Liver (tissue), 3 donors: ENCODE measurements at regions not wholly inside any gene's neighbourhood (a gene's known extent, or its start where the extent isn't known, plus 50 kb on each side); places are given as distances from the start of the nearest gene placed in this dataset.

ENCODE experiments used
- EGR1 ChIP-seq, 2 donors: IDR thresholded peaks; 2 replicates each; pipeline ENCODE4 v1.6.1; 2016 to 2018; ENCODE audit warnings: antibody characterized with exemption in 2 of 2, low read depth in 2 of 2
- GABPA ChIP-seq, 2 donors: IDR thresholded peaks in 1 of 2; conservative IDR thresholded peaks in 1 of 2; 2 replicates each; pipeline ENCODE4 v1.6.1; 2016; ENCODE audit warnings: antibody characterized with exemption in 2 of 2, mild to moderate bottlenecking in 1 of 2, moderate library complexity in 1 of 2
- HNF4G ChIP-seq: IDR thresholded peaks from 2 replicates; pipeline ENCODE4 v1.6.1; 2016; ENCODE audit warnings: antibody characterized with exemption
- JUND ChIP-seq, 2 donors: IDR thresholded peaks; 2 replicates each; pipeline ENCODE4 v1.6.1; 2016; ENCODE audit warnings: antibody characterized with exemption in 2 of 2
- RAD21 ChIP-seq, 2 donors: IDR thresholded peaks; 2 replicates each; pipeline ENCODE4 v1.6.1; 2016; ENCODE audit warnings: antibody characterized with exemption in 2 of 2, mild to moderate bottlenecking in 2 of 2
- RXRA ChIP-seq, 2 donors: IDR thresholded peaks; 2 replicates each; pipeline ENCODE4 v1.6.1; 2017 to 2018; ENCODE audit warnings: antibody characterized with exemption in 2 of 2, mild to moderate bottlenecking in 1 of 2
- SP1 ChIP-seq: IDR thresholded peaks from 2 replicates; pipeline ENCODE4 v1.6.1; 2018; ENCODE audit warnings: antibody characterized with exemption, mild to moderate bottlenecking
- TAF1 ChIP-seq: conservative IDR thresholded peaks from 2 replicates; pipeline ENCODE4 v1.6.1; 2016; ENCODE audit warnings: antibody characterized with exemption, mild to moderate bottlenecking
- TF ChIP-seq, protein P1 (sequence below): fragments of 150-350 bp; IDR thresholded peaks from 2 replicates; pipeline ENCODE4 v1.5.1; 2017; ENCODE audit warnings: improper control_type of control experiment, low read depth, low read length; ENCODE audit not compliant: missing input control
- TF ChIP-seq, protein P2 (sequence below): IDR thresholded peaks from 2 replicates; pipeline ENCODE4 v1.6.1; 2016; ENCODE audit warnings: antibody characterized with exemption
- TF ChIP-seq, protein P3 (sequence below): IDR thresholded peaks from 2 replicates; pipeline ENCODE4 v1.6.1; 2016; ENCODE audit warnings: antibody characterized with exemption
- TF ChIP-seq, protein P4 (sequence below): IDR thresholded peaks from 2 replicates; pipeline ENCODE4 v1.6.1; 2016; ENCODE audit warnings: antibody characterized with exemption, mild to moderate bottlenecking
- TF ChIP-seq, protein P5 (sequence below): IDR thresholded peaks from 2 replicates; pipeline ENCODE4 v1.6.1; 2016; ENCODE audit warnings: antibody characterized with exemption
- donor health status: healthy.
- donor health status: healthy.

GRCh38 chr7:79868010-79868409, 266.6 kb upstream of the GNAI1 start:
- TF ChIP-seq, protein P1, sequence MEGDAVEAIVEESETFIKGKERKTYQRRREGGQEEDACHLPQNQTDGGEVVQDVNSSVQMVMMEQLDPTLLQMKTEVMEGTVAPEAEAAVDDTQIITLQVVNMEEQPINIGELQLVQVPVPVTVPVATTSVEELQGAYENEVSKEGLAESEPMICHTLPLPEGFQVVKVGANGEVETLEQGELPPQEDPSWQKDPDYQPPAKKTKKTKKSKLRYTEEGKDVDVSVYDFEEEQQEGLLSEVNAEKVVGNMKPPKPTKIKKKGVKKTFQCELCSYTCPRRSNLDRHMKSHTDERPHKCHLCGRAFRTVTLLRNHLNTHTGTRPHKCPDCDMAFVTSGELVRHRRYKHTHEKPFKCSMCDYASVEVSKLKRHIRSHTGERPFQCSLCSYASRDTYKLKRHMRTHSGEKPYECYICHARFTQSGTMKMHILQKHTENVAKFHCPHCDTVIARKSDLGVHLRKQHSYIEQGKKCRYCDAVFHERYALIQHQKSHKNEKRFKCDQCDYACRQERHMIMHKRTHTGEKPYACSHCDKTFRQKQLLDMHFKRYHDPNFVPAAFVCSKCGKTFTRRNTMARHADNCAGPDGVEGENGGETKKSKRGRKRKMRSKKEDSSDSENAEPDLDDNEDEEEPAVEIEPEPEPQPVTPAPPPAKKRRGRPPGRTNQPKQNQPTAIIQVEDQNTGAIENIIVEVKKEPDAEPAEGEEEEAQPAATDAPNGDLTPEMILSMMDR, result no peak
- TF ChIP-seq EGR1 (IDR thresholded peaks at IDR 0.05; ENCODE audit: low read depth in 2 of 2) (no peak), JUND (IDR thresholded peaks at IDR 0.05) (no peak), RAD21 (IDR thresholded peaks at IDR 0.05) (no peak), TAF1 (no peak), SP1 (no peak), GABPA (IDR thresholded peaks at IDR 0.05 in 1 of 2, conservative IDR thresholded peaks at IDR 0.05 in 1 of 2) (no peak), HNF4G (no peak), RXRA (IDR thresholded peaks at IDR 0.05) (no peak)
- TF ChIP-seq, protein P2, sequence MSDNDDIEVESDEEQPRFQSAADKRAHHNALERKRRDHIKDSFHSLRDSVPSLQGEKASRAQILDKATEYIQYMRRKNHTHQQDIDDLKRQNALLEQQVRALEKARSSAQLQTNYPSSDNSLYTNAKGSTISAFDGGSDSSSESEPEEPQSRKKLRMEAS, result no peak
- TF ChIP-seq, protein P3, sequence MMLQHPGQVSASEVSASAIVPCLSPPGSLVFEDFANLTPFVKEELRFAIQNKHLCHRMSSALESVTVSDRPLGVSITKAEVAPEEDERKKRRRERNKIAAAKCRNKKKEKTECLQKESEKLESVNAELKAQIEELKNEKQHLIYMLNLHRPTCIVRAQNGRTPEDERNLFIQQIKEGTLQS, result no peak
- TF ChIP-seq, protein P4, sequence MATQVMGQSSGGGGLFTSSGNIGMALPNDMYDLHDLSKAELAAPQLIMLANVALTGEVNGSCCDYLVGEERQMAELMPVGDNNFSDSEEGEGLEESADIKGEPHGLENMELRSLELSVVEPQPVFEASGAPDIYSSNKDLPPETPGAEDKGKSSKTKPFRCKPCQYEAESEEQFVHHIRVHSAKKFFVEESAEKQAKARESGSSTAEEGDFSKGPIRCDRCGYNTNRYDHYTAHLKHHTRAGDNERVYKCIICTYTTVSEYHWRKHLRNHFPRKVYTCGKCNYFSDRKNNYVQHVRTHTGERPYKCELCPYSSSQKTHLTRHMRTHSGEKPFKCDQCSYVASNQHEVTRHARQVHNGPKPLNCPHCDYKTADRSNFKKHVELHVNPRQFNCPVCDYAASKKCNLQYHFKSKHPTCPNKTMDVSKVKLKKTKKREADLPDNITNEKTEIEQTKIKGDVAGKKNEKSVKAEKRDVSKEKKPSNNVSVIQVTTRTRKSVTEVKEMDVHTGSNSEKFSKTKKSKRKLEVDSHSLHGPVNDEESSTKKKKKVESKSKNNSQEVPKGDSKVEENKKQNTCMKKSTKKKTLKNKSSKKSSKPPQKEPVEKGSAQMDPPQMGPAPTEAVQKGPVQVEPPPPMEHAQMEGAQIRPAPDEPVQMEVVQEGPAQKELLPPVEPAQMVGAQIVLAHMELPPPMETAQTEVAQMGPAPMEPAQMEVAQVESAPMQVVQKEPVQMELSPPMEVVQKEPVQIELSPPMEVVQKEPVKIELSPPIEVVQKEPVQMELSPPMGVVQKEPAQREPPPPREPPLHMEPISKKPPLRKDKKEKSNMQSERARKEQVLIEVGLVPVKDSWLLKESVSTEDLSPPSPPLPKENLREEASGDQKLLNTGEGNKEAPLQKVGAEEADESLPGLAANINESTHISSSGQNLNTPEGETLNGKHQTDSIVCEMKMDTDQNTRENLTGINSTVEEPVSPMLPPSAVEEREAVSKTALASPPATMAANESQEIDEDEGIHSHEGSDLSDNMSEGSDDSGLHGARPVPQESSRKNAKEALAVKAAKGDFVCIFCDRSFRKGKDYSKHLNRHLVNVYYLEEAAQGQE, result no peak
- TF ChIP-seq, protein P5, sequence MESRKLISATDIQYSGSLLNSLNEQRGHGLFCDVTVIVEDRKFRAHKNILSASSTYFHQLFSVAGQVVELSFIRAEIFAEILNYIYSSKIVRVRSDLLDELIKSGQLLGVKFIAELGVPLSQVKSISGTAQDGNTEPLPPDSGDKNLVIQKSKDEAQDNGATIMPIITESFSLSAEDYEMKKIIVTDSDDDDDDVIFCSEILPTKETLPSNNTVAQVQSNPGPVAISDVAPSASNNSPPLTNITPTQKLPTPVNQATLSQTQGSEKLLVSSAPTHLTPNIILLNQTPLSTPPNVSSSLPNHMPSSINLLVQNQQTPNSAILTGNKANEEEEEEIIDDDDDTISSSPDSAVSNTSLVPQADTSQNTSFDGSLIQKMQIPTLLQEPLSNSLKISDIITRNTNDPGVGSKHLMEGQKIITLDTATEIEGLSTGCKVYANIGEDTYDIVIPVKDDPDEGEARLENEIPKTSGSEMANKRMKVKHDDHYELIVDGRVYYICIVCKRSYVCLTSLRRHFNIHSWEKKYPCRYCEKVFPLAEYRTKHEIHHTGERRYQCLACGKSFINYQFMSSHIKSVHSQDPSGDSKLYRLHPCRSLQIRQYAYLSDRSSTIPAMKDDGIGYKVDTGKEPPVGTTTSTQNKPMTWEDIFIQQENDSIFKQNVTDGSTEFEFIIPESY, result no peak
